GM21576 (cell line): ENCODE measurements at regions not wholly inside any gene's neighbourhood (a gene's known extent, or its start where the extent isn't known, plus 50 kb on each side); places are given as distances from the start of the nearest gene placed in this dataset.

ENCODE experiments used
- ATAC-seq: cut with Tn5 transposase; IDR thresholded peaks from one replicate; pipeline ENCODE4 v1.9.1; 2021; ENCODE audit warnings: mild to moderate bottlenecking, moderate library complexity; ENCODE audit not compliant: unreplicated experiment

DNA sequence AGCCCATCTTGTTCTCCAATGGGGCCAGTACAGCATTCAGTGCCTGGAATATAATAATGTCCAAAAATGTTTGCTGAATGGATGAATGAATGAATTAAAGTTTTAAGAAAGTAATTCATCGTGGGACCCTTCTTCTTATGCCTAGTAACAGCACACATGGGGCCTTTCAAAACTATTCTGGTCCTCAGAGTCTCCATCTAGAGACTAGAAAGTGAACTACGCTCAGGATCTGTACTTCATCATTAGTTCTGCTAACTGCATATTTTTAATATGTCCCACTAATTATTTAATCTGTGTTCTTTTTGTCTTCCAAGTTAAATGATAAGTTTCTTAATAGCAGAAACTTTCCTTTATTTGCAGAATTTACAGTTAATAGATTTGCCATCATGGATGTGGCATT is 172.5 kb downstream of the SMAD2 start:
- ATAC-seq = no peak

DNA sequence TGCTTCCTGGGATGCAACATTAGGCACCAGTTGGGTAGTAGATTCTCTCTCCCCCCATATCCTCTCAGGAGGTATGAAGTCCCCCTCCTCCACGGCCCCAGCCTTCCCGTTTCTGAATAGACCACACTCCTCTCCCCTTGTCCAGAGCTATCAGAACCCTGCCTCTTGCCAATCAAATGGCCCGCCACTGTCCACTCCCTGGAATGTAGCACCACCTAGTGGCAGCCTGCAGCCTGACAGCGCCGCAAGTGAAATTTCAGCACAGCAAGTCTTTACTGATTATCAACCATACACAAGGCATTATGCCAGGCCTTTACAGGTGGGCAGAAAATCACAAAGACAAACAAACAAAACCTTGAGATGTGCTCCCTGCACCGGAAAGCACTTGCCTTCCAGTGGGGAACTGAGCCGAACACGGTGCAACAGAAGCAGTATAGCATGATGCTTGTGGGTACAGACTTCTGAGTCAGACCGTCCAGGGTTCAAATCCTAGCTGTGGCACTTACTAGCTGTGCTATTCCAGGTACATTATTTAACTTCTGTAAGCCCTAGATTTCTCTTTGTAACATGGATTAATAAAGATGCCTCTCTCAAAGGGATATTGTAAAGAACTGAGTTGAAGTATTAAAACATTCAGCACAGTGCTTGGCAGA is 174.0 kb downstream of the SMAD2 start:
- ATAC-seq = no peak

DNA sequence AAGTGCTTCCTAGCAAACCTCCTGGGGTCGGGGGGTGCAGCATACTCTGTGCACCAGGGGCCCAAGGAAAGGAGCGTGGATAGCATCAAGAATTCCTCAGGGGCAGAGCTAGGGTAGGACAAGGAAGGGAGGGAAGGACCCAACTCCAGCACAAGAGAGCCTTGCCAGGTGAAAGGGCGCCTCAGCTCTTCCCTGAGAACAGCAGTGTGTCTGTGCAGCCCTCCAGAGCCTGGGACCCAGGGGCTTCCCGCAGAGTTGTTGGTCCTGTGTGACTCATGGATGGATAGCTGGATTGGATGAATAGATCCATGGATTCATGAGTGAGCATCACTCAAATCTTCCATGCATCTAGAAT is 175.4 kb downstream of the SMAD2 start:
- ATAC-seq = no peak

DNA sequence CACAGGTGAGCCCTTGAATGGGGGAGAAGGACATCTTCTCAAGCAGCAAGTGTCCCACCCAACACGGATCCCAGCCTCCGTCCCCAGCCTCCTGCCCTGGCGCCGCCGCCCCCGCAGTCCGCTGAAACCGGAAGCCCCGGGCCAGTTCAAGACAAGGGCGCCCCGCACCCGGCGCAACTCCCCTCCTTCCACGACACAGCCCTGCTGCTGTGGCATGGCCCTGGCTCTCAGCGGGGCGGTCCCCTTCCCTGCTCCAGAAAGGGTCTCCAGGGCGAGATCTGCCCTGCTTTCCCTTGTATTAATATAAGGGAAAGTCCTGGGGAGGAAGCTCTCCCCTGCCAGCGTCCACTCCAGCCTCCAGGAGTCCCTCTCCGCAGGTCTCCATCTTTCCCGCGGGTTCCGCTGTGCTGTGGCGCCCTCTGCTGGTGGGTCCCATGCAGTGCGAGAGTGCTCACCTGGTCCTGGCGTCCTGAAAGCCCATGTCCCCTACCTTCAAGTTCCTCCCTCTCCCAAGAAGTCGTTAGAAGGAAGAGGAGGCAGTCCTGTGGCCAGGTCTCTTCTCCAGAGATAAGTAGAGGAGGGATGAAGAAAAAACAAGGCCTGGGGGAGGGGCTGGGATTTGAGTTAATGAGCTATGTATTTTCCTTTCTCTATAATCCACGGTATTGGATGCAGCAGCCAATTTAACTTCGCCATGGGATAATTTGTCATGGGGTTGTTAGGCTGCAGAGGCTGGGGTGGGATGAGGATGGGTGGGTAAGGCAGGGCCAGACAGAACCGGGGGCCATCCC is 176.0 kb downstream of the SMAD2 start:
- ATAC-seq = no peak

DNA sequence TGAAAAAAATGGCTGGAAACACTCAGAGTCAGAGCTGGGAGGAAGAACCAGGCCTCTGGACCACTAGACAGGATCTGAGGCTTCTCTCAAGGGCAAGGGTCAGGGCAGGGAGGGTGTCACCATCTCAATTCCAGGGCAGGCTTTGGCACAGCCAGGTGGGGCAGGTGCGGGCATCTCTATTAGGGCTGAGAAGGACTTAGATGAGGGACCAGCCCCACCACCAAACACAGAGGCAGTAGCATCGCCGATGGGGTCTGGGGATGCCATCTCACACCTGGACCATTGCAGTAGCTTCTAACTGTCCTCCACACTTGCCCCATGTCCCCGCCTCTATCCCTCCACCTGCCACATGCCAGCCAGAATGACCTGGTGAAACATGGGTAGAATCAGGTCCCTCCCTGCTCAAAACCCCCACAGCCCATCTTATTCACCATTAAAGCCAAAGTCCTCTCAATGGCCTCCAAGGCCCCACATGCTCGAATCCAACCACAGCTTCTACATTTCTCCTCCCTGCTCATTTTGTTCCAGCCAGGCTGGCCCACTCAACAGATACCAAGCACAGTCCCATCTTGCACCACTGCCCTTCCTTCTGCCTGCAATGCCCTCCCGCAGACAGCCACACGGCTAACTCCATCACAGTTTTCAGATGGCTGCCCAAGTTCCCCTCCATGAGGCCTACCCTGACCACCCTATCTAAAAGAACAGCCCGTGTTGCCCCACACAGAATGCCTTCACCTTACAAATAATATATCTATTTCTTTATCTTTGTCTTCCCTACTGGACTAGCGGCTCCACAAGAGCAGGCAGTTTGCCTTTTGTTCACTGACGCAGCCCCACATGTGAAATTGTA is 177.4 kb downstream of the SMAD2 start:
- ATAC-seq = no peak

DNA sequence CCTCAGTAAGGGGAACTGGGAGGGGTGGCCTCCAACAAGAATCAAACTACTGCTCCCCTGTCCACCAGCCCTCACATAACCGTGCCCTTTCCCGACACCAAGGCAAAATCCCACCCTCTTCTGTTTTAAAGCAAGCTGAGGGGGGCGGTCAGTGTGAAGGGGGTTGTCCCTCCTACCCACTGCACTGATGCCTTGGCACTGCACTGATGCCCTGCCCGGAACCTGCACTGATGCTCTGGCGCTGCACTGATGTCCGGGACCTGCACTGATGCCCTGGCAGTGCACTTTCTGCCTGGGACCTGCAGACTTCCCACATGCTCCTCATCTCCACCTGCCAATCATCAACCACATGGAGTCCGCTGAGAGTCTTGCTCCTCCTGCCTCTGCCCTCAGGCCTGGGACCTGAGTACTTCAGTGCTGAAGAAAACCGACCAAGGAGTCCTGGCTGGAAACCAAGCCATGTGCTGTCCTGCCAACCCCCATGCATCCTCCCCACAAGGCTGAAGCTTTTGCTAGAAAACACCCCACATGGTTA is 179.5 kb downstream of the SMAD2 start:
- no peak for ATAC-seq

DNA sequence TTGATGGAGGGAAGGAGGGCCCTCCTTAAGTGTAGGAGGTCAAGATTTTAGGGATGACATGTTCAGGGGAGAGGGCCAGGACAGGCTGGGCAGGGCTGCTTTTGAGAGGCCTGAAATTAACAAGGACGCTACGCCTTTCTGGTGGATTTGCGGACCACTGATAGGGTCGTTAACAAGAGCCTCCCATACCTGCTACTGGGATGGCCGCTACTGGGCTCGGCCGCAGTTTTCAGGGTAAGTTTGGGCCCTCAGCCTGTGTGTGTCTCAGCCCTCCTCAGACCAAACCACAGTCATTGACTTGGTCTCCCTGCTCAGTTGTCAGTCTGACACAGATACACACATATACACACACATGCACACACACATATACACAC is 180.9 kb downstream of the SMAD2 start:
- no peak for ATAC-seq

DNA sequence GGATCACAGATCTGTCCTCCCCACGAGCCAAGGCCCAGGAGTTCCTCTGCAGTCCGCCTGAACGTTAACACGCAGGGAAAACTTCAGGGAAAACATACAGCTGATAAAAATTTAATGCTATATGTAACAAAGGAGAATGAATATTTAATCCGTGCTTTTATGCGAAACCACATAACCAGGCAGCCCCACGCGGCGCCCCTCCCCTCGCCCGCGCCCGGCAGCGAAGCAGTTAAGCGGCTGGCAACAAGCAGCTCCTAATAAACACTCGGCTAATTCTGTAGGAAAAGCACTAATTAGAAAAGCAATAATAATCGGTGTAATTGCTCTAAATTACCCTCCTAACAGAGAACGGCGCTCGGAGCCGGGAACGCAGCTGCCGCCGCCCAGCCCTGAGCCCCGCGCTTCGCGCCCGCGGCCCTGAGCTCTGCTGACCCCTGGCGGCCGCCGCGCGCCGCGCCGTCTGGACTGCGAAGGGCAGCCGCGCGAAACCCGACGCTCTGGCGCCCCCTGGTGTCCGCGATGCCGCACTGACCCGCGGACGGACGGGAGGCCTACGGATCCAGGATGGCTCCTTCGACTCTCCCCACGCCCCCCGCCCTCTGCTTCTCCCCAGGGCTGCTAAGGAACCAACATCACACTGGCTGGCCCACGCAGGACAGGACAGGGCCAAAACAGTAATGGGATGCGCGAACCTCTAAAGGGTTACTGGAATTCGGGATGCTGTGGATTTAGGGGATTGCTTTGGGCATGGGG is 181.4 kb downstream of the SMAD2 start:
- peak; percentile 89 for ATAC-seq

DNA sequence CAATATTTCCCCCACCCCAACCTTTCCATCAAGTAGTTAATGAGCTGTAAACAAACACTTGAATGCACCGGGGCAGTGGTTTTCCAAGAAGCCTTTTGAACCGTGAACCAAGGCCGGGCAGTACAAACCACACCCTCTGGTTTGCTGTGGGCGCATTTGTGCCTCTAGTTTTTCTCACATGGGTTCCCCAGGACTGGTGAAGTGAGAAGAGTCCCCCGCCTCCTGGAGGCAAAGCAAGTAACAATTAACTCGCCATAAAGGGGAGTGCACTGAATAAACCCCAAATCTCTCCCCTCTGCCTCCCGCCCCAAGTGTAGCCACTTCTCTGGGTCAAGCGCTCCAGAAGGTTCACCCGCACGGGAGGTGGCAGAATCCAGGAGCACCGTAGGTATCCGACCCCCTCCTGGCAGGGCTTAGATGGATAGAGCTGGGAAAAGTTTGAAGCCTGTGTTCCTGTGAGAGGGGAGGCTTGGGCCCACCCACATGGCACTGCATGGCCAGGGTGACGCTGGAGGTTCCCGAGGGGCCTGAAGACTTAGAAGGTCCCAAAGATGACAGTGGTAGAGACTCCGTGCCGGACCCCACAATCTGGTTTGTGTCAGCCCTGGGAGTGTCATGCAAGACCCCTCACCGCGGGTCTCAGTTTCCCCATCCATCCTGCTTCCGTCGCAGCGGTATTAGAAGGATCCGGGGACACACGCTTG is 182.2 kb downstream of the SMAD2 start:
- ATAC-seq = no peak

DNA sequence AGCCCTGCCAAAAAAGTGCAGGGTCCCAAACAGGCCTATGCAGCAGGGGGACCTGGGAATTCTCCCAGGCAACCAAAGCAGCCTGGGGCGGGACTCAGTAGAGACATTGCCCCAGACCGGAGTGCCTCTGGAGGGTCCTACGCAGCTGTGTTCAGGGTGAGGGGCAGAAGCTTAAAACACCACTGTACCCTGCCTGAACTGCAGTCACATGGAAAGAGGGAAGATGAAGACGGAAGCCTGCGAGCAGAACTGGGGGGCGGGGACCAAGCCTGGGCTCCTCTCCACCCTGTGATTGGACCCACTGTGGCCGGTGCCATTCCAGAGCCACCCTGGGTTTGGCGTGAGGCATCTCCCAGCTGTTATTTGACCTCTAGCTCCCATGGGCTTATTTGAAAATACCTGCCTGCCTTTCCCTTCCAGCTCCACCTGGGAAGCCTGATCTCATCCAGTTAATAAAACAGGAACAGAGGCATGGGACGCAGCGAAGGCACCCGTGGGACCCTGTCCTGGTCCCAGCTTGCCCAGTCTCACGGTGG is 183.1 kb downstream of the SMAD2 start:
- ATAC-seq = no peak

DNA sequence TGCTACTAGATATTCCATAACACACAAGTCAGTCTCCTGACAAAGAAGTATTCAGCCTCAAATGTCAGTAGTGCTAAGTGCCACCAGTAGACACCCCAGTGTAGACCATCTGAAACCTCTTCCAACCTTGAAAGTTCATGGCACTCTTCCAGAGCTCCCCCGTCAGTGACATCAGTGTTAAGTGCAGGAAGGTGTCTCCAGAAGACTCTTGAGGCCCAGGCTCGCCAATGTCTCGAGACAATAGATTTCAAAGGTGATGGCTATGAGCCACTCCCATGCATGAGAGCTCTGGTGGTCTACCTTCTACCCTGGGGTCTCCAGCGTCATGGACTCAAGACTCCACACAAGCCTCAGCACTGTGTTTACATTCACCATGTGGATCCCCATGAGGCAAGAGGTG is 183.8 kb downstream of the SMAD2 start:
- no peak for ATAC-seq

DNA sequence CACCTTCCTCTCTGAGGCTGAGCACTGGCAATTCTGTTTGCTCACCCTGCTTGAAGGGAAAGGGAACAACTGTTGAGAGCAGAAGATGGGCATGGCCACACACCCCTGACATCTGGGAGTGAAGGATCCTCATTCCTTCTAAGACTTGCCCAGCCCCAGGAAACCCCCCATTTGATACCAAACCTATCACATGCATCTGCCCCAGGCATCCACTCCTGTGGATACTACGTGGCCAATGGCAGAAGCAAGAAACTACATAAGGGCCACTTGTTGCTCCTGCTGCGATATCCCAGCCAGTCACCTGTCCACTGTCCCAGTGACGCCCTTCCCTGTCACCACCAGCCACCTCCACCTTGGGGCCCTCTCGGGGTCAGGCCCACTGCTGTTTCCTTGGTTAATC is 185.2 kb downstream of the SMAD2 start:
- no peak for ATAC-seq

DNA sequence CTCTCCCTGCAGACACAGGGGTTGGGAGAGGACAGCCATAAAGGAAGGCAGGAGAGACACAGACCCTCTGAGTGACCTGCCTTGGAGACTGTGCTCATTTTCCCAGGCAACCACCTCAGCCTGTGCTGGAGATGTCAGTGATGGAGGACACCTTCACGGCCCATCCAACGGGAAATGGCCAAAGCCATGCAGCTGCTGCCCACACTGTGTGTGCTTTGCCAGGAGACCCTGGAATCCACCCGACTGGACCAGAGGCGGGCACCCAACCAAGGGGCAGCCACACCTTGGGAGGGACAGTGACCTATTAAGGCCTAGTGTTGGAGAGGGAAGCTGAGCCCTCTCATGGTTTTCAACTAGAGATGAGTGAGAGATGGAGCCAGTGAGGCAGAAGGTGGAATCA is 192.5 kb downstream of the SMAD2 start:
- ATAC-seq = no peak

DNA sequence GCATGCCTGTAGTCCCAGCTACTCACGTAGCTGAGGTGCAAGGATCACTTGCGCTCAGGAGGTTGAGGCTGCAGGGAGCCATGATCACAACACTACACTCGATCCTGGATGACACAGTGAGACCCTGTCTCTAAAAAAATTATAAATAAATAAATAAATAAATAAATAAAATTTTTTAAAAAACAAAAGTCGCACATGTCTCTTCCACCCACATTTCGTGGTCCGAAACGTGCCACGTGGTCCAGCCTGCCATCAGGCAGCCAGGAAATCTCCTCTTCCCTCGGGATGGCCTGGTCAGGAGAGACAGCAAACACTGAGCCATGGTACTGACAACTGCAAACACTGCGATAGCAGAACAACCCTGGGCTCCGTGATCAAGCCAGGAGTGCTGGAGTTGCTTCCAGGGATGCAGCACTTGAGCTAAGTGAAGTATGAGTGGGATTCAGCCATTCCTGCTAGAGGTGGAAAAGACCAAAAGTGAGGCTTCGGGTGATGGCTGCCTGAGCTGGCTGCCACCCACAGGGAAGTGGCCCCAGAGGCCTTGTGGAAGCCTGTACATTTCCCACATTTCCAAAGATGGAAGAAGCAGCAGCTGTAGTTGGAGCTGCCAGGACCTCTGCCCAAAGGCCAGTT is 193.1 kb downstream of the SMAD2 start:
- no peak for ATAC-seq

DNA sequence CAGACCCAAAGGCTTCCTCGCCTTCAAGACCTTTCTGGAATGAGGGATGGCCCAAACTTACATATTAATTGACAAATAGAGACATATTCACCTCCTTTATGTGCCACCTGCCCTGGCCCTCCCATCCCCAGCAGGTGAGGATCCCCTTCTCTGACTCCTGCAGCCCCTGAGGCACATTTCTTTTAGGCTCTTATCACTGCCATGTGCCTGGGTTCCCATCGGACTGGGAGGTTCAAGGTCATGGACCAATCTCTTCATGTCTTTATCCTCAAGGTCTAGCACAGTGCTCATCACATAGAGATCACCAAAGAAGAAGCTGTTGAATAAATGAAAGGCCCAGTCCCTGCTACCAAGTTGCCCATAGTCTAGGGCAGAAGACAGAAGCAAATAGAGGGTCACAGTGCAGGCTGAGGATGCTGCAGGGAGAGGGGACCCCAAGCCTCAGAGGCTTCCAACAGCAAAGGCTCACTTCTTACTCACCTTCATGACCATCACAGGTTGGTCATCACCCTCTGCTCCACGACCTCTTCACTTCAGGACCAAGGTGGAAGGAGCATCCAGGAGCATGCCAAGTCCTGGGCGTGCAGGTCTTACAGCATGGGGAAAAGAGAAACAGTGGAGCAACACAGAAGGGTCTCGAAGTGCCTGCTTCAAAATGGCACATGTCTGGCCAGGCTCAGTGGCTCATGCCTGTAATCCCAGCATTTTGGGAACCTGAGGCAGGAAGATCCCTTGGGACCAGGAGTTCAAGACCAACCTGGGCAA is 193.9 kb downstream of the SMAD2 start:
- no peak for ATAC-seq

DNA sequence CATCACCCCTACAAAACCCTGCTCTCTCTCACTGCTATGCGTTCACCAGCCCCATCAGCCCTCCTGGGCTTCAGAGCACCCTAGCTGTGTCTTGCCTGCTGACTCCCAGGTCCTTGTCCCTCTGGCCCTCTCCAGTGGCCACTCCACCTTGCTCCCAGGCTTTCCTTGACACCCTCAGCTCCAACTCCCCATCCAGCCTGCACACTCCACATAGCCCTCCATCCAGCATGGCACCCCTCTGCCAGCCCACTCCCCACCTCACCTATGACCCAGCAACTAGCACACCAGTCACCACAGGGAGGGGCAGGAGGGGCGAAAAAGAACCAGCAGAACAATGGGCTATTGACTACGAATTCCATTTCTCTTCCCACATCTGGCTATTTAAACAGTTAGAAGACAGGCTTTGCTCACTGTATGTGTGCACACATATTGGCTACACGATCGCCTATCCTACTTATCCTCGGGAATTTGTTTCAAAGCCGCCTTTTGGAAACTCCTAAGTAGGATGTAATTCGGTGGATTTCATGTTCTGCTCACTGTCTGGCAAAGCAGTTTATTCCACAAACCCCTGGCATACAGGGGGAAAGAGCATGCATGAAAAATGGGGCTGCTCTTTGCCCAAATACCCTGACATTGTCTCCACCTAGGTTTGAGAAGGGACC is 195.3 kb downstream of the SMAD2 start:
- ATAC-seq = no peak

DNA sequence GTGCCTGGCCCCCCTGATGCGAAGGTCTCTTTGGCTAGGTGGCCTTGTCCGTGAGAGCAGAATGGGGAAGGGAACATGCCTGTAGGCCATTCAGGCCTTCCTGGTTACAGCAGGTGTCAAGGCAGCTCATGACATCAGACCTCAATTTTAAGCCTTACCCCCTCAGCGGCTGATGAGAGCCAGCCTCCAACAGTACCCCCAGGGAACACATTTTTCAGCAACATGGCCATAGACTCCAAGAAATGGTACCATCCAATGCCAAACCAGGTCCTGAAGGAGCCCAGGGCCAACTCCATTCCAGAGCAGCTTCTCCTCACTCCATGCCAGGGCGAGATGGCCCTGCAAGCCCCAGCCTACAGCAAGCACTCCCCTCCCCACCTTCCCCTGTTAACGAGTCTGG is 199.2 kb downstream of the SMAD2 start:
- ATAC-seq = no peak

DNA sequence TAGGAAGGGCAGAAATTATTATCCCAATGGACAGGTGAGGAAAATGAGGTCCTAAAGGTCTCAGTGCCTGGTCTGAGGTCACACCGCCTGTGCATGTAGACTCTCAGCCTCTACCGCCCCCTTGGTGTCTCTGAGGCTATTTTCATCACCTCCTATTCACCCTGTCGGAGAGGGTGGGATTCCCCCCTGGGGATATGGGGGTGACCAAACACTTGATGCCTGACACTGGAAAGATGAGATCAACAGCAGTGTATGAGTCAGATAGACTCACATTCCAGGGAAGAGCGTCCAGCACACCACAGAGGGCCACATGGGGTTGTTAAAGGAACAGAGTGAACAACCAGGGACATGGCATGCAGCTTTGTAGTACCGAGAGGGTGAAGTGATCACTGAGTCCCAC is 199.7 kb downstream of the SMAD2 start:
- ATAC-seq = no peak
